ENCODE measurements at regions not wholly inside any gene's neighbourhood (a gene's known extent, or its start where the extent isn't known, plus 50 kb on each side); places are given as distances from the start of the nearest gene placed in this dataset.

- WGBS, 4 donors: 78 to 82% (median 80%) methylated on average over 3 of the region's 3 CpGs
These were observed 585.6 kb downstream of the MAFB start for GRCh38 chr20:40103420-40103819.

GRCh38 chr20:40101560-40101959 lies 587.5 kb downstream of the MAFB start:
- 69 to 80% (median 76%) methylated on average over 4 of the region's 4 CpGs for WGBS, 4 donors
- Histone ChIP-seq H3K36me3 (no peaks in the 10 kb centered on the region), H3K9me3 (no peaks in the 10 kb centered on the region), H3K27ac (no peak overlapping the region), H3K4me3 (no peak overlapping the region), H3K4me1 (no peaks in the 10 kb centered on the region), H3K27me3 (no peaks in the 10 kb centered on the region)
- DNase-seq (no peak), ATAC-seq (no peak)
- intact Hi-C loops (cut with DNase I): no loop called here
- no peak for TF ChIP-seq CTCF (IDR thresholded peaks at IDR 0.05)
- no peak for TF ChIP-seq POLR2A (IDR thresholded peaks at IDR 0.05)

More at GRCh38 chr20:40103420-40103819, 585.6 kb downstream of the MAFB start:
- intact Hi-C loops (cut with DNase I): no loop called here
- Histone ChIP-seq H3K4me3 (no peak overlapping the region), H3K27me3 (no peaks in the 10 kb centered on the region), H3K27ac (no peak overlapping the region), H3K4me1 (no peaks in the 10 kb centered on the region), H3K36me3 (no peaks in the 10 kb centered on the region), H3K9me3 (no peaks in the 10 kb centered on the region)
- DNase-seq: no peak
- TF ChIP-seq POLR2A (IDR thresholded peaks at IDR 0.05) (no peak), CTCF (IDR thresholded peaks at IDR 0.05) (no peak)
- no peak for ATAC-seq

GRCh38 chr20:40100261-40100660 lies 588.8 kb downstream of the MAFB start:
- H3K27ac ChIP-seq: no peak overlapping the region
- H3K36me3 ChIP-seq: no peaks in the 10 kb centered on the region
- DNase-seq (no peak), ATAC-seq (no peak)
- 69 to 80% (median 76%) methylated on average over 3 of the region's 3 CpGs for WGBS, 4 donors
- intact Hi-C loops (cut with DNase I): no loop called here
- H3K27me3 ChIP-seq: no peaks in the 10 kb centered on the region
- no peaks in the 10 kb centered on the region for H3K4me1 ChIP-seq
- no peaks in the 10 kb centered on the region for H3K9me3 ChIP-seq
- TF ChIP-seq POLR2A (IDR thresholded peaks at IDR 0.05) (no peak), CTCF (IDR thresholded peaks at IDR 0.05) (no peak)
- no peak overlapping the region for H3K4me3 ChIP-seq

GRCh38 chr20:40090236-40090635 lies 598.8 kb downstream of the MAFB start:
- ATAC-seq (no peak), DNase-seq (no peak)
- H3K36me3 ChIP-seq: no peaks in the 10 kb centered on the region
- TF ChIP-seq CTCF (IDR thresholded peaks at IDR 0.05) (no peak), POLR2A (IDR thresholded peaks at IDR 0.05) (no peak)
- peaks cover 0 to 22% (median 0%) of the 10 kb centered on the region in 12 donors for H3K9me3 ChIP-seq
- intact Hi-C loops (cut with DNase I): no loop called here
- H3K27ac ChIP-seq: no peak overlapping the region
- 27 to 63% (median 35%) methylated on average over 2 of the region's 2 CpGs for WGBS, 4 donors
- H3K4me3 ChIP-seq: no peak overlapping the region
- H3K4me1 ChIP-seq: no peaks in the 10 kb centered on the region
- no peaks in the 10 kb centered on the region for H3K27me3 ChIP-seq
